ENCODE measurements at regions not wholly inside any gene's neighbourhood (a gene's known extent, or its start where the extent isn't known, plus 50 kb on each side); places are given as distances from the start of the nearest gene placed in this dataset.

- no peak for DNase-seq (ENCODE audit: low read depth, low spot score)
These were observed 62.7 kb downstream of the NPTX2 start for GRCh38 chr7:98679741-98680140.

GRCh38 chr7:98681511-98681910 is 64.4 kb downstream of the NPTX2 start:
- DNase-seq (ENCODE audit: low read depth, low spot score), result no peak

- no peak for DNase-seq (ENCODE audit: low read depth, low spot score)
These were observed 64.9 kb downstream of the NPTX2 start for GRCh38 chr7:98681951-98682350.

- no peak for DNase-seq (ENCODE audit: low read depth, low spot score)
These were observed 66.4 kb downstream of the NPTX2 start for GRCh38 chr7:98683514-98683913.

- no peak for DNase-seq (ENCODE audit: low read depth, low spot score)
These were observed 68.5 kb downstream of the NPTX2 start for GRCh38 chr7:98685541-98685940.

GRCh38 chr7:98686466-98687080 is 69.5 kb downstream of the NPTX2 start:
- no peak for DNase-seq (ENCODE audit: low read depth, low spot score)

GRCh38 chr7:98687111-98687751 is 70.1 kb downstream of the NPTX2 start:
- DNase-seq (ENCODE audit: low read depth, low spot score), result no peak

GRCh38 chr7:98691619-98692018 is 74.5 kb downstream of the NPTX2 start:
- no peak for DNase-seq (ENCODE audit: low read depth, low spot score)

- no peak for DNase-seq (ENCODE audit: low read depth, low spot score)
These were observed 80.0 kb downstream of the NPTX2 start for GRCh38 chr7:98697083-98697482.

GRCh38 chr7:98697485-98698240 is 80.6 kb downstream of the NPTX2 start:
- DNase-seq (ENCODE audit: low read depth, low spot score), result no peak

GRCh38 chr7:98698976-98699375 is 81.9 kb downstream of the NPTX2 start:
- DNase-seq (ENCODE audit: low read depth, low spot score), result no peak

GRCh38 chr7:98700533-98700932 is 83.4 kb downstream of the NPTX2 start:
- DNase-seq (ENCODE audit: low read depth, low spot score), result no peak

GRCh38 chr7:98701372-98701771 is 84.3 kb downstream of the NPTX2 start:
- no peak for DNase-seq (ENCODE audit: low read depth, low spot score)

GRCh38 chr7:98702021-98702420 is 84.9 kb downstream of the NPTX2 start:
- DNase-seq (ENCODE audit: low read depth, low spot score), result no peak

- no peak for DNase-seq (ENCODE audit: low read depth, low spot score)
These were observed 86.8 kb downstream of the NPTX2 start for GRCh38 chr7:98703916-98704315.

GRCh38 chr7:98705626-98706025 is 88.5 kb downstream of the NPTX2 start:
- DNase-seq (ENCODE audit: low read depth, low spot score), result no peak

GRCh38 chr7:98707076-98707475 is 90.0 kb downstream of the NPTX2 start:
- DNase-seq (ENCODE audit: low read depth, low spot score), result no peak

GRCh38 chr7:98711945-98712344 is 94.9 kb downstream of the NPTX2 start:
- no peak for DNase-seq (ENCODE audit: low read depth, low spot score)

- no peak for DNase-seq (ENCODE audit: low read depth, low spot score)
These were observed 96.2 kb downstream of the NPTX2 start for GRCh38 chr7:98713165-98713810.

- DNase-seq (ENCODE audit: low read depth, low spot score), result no peak
These were observed 102.3 kb downstream of the NPTX2 start for GRCh38 chr7:98719396-98719795.

- no peak for DNase-seq (ENCODE audit: low read depth, low spot score)
These were observed 105.3 kb downstream of the NPTX2 start for GRCh38 chr7:98722402-98722801.

- DNase-seq (ENCODE audit: low read depth, low spot score), result no peak
These were observed 107.5 kb downstream of the NPTX2 start for GRCh38 chr7:98724591-98724990.

Data from activated naive CD8-positive, alpha-beta T cell treated with anti-CD3 and anti-CD28 coated beads, Interleukin-2, amount 50 U/mL, for 16 hours (primary cell).